CD4-positive, alpha-beta T cell treated with Interleukin-15 for 1 hour (primary cell): ENCODE measurements at regions not wholly inside any gene's neighbourhood (a gene's known extent, or its start where the extent isn't known, plus 50 kb on each side); places are given as distances from the start of the nearest gene placed in this dataset.

Experiments used
- DNase-seq: peaks from one replicate; pipeline ENCODE4 v3.0.0-alpha.2; 2020

DNA sequence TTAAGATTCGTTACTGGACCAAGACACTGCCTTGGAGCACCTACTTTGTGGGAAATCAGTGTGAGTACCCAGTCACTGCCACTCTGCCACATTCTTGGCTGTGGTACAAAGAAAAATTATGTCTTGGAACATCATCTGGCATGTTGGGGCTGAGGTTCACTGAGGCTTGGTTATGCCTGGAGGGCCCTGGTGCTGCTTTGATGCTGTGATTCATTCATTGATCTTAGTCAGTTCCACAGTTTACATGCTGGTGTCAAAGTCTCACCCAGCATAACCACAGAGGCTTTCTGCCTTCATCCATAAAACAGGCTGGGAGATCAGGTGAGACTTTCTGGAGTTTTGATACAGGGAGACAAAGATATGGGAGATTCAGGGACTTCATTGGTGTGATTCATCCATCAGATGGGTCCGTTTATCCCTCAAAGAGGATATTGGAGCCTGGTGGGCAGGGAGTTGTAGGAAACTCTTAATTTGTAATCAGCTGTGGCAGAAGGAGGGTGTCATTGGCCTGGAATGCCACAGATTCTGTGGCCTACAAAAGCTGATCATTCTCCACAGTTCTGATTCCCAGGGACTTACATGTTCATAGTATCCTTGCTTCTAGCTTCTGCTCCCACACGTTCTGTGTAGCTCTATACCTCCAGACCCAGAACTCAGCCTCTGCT lies 322.5 kb downstream of the PMP22 start:
- DNase-seq = no peak

DNA sequence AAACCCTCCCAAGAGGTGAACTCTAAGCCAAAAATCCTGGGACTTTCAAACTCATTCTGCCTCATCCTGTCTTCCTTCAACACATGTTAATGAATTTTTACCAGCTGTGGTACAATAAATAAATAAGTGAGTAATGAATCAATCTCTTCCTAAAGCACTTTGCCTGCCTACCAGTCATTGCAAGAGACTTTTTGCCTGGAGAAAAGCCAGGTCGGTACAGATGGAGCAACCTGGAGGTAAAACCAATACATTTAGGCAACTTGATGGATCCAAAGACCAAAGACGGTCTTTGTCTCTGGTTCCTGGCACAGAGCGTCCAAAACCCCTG lies 324.2 kb downstream of the PMP22 start:
- DNase-seq = no peak

DNA sequence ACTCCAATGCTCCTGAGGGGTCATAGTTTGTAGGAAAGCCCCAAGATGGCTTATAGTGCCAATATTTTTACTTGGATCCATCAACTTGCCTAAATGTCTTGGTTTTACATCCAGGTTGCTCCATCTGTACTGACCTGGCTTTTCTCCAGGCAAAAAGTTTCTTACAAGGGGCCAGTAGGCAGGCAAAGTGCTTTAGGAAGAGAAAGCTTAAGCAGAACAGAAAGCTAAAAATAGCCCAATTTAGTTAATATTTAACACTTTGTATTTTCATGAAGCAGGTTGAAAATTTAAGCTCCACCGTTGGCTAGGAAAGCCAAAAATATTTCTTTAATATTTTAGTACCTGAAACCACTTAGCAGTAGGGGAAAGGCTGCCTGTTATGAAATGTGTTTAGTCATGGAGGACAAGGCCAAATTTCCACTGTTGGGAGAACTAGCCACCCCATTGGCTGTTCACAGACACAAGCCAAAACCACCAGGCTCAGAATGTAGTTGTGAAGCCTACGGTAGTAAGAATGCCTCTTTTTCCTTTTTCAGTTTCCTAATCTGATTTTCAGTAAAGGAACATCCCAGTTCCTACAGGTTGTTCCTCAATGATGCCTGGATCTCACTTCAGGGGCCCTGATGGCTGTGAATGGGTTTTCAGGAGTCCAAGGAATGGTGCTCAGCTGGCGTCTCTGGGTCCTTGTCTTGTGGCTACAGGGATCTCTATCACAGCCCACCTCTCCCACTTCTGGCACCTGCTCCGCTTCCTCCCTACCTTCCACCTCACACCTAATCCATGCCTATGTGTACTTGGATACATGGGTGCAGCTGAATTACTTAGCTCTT lies 324.8 kb downstream of the PMP22 start:
- no peak for DNase-seq

DNA sequence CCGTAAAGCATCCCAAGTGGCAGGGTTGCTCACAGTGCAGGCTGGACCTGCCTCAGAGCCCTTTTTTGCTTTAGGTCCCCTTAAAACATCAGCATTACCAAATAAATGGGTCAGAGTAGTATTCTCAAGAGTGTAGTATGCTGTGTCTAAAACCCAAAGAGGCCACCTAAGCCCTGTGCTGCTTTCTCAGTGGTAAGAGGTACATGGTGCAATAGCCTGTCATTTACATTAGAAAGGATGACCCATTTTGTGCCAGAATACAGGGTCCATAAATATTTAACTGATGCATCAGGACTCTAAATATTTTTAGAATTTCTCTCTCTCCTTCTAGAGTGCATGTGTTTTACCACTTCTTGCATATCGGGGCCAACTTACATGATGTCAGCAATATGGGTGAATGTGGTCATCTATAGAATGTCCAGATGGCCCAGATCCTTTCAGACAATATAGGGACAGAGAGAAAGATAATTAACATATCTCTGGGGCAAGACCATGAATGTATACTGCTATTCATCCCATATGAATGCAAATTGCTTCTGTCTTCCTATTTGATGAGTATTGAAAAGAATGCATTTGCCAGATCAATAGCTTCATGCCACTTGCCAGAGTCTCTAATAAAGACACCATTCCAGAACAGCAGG lies 329.2 kb downstream of the PMP22 start:
- no peak for DNase-seq

DNA sequence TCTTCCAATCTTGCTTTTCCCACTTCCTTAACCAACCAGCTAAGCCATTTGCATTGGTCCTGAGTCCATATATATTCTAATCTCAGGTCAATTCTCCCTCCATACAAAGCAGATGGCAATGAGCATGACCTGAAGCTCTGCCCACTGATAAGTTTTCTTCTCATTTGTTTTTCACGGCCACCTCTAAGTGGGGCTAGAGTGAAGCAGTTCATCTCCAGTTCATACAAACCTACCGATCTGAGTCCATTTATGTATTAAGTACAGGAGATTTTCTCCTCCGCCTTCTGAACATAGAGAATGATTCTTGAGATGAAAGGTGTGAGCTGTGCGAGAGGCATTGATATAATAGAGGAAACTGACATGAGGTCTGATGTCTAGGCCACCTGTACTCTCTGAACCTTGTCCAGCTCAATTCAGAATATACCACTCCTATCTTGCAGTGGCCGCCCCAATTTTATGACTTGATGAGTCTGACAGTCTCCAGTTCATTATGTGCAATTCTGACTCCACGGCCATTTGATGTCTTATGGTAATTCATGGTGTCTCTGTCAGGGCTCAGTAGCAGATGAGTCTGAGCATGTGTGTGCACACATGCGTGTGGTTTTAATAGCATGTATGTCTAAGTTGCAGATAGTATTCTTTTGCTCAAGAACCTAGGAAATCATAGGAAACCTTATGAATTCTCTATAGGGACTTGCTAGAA lies 329.8 kb downstream of the PMP22 start:
- DNase-seq = no peak

DNA sequence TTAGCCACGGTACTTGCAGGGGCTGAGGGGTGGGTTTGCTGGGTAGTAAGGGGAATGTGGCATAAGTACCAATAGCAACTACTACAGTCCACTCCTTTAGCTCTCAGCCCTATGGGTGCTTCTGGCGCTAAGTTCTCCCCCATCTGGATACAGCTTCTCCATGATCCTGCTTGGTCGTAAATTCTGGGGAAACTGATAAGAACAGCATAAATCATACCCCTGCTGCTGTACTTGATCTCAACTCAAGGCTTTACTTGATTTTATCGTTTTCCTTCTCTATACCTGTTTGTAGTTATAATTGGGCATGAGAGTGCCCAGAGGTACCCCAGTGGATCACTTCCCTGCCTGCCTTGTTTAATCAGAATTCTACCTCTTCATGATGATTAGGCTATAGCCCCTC lies 331.4 kb downstream of the PMP22 start:
- no peak for DNase-seq

DNA sequence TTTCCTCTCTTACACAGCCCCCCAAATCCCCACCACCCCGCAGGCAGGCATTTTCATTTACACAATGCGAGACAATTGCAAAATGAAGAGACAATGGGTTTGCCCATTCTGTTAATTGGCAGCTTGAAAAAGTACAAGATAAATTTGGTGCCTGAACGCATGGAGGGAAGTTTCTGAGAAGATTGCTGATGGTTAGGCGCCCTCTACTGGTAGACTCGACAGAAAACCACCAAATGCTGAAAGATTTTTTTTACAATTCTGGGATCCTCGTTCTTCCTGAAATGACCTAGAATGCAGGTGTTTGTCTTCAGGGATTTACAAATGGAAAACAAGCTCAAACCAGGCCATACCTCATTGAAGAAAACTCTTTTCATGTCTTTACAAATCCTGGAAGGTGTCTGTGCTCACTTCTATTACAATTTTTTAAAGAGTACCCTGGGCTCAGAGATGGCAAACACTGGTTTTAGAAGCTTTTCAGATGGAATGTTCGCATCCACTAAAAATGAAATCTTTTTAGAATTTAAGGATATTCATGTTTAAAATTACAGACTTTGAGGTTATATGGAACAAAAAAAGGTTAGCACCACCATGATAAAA lies 338.5 kb downstream of the PMP22 start:
- DNase-seq = peak; percentile 23

DNA sequence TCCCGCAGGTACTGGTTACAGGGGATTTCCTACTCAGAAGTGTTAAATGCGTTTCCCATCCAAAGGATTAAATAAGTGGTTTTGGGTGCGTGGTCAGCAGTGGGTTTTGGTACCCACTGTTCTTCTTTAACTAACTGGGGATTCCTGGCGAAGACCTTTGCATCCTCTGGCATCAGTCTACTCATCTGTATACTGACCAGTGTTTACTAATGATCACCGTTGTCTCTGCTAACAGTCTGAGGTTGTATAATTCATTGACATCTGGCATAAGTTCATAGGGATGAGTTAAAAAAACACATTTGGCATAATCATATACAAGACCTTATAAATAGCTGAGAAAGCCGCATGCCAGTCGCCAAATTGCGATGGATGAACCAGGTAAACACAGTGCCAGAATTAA lies 339.1 kb downstream of the PMP22 start:
- DNase-seq = no peak

DNA sequence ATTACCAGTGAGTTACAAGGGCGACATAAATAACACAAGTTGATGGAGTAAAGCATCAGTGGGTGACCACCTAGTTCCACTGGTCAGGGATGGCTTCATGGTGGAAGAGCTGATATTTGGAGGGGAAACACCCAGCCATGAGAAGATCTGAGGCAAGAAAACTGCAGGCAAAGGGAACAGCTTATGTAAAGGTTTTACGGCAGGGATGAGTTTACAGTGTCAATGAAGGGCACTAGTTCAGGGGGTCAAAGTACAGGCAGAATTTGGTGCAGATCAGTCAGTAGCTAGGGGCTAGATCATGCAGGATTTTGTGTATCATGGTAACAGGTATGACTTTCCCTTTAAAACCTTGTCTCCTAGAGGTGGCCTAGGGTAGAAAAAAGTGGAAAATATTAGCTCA lies 339.6 kb downstream of the PMP22 start:
- no peak for DNase-seq

DNA sequence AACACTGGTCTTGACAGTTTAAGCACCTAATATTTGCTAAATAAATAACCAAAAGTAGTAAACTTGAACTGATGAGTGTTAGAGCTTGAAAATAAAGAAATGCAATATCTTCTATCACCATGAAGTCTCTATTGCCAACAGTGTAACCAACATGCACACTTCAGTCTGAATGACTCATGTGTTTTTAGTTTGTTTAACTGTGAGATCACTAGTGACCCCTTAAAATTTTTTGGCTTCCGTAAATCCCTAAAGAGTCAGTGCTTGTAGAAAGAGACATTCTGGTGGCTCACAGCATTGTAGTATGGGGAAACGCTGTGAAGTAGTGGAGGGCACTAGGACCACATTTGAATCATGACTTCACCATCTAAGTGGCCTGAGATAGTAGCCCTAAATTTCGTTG lies 341.1 kb downstream of the PMP22 start:
- DNase-seq = no peak

DNA sequence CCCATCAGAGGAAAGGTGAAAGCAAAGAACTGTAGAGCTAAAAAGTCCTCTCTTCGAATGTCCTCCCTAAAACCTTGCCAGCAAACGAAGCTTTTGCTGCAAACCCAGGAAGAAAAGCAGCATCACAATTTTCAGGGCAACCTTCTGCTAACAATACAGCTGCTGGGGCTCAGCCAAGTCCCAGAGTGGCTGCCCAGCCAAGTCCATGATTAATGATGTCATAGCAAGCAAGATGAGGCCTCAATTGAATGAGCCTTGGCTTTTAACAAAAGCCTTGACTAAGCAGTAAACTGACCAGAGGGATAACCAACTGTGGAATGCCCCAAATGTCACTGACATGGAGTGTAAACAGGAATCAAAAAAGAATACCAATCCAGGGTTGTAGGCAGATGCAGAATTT lies 342.7 kb downstream of the PMP22 start:
- no peak for DNase-seq

DNA sequence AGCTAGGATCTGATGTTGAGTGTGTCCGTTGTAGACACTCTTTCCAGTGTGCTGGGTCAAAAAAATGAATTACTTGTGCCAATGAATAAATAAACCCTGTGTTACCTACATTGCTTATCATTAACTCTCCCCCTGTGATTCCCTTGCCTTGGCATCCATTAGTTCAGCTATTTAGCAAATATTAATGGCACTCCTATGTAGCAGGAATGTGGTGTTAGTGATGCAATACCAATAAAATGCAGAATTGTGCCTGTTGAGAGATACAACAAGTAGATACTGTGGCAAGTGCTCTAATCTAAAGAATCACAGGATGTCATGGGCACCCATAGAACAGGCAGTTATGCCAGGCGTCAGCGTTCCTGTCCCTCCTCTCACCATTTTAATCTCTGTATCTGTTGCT lies 343.2 kb downstream of the PMP22 start:
- no peak for DNase-seq

DNA sequence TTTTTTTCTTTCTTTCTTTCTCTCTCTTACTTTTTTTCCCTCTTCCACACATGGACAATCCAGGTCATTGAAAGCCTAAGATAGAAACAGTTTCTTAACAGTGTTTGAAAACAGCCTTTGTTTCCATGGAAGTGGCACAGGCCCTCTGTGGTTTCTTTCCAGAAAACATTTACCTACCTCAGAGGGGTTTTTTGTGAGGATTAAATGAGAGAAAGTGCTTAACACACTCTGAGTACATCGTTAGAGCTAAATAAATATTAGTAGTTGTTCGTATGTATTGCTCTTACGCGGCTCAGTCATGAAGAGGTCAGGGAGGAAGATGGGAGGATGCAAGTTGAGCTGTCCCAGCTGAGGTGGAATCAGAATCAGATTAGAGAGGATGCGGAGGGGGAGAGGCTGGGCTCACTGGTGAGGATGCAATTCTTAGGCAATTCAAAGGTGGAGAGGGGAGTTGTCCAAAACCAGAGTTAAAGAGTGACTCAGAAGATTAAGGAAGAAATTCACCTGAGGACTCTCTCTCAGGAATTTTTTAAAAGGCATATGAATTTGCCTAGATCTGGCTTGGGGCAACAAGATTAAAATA lies 345.4 kb downstream of the PMP22 start:
- no peak for DNase-seq

DNA sequence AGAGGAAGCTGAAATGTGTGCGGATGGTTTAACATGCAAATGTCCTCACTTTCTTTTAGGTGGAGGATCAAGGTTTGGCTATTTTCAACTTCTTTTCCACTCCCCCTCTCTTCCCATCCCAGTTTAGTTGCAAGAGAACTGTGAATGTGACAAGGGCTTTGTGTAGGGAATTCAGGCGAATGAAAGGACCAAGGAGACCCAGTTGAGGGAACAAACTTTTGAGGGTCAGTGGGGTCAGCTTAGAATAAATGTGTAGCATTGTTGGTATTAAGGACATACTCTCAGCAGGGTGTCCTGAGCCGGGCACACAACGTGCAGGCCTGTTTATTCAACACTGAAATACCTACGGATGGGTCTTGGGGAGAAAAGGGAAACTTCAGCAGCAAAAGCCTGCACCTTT lies 346.0 kb downstream of the PMP22 start:
- DNase-seq = no peak

DNA sequence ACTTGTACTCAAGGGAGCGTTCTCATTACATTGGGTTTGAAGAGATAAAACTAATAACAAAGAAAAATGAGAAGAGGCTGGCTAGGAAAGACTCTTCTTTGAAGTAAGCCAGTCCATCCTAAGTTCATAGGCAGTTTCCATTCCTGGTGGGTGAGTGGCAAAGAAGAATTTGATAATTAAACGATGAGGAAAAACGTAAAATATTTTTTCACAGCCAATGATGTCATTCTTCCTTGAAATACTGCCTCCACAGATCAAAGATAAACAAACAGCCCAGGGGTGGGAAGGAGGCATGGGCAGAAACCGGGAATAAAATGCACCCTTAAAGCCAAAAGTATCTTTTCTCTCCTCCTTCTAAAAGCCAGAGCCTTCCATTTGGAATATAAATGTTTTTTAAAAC lies 346.6 kb downstream of the PMP22 start:
- no peak for DNase-seq

DNA sequence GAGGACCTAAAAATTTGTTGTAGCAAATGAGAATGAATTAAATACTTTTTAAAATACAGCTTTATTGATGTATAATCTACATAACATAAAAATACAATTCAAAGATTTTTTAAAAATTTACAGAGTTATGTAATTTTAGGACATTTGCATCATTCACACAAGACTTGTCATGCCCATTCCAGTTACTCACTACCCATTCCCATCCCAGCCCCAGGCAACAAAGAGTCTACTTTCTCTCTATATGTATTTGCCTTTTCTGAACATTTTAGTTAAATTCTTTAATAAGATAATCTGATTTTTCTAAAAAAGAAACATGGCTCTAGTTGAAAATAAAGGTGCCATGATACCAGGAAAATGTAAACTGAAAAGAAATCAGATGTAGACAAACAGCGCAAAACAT lies 354.2 kb downstream of the PMP22 start:
- DNase-seq = no peak

DNA sequence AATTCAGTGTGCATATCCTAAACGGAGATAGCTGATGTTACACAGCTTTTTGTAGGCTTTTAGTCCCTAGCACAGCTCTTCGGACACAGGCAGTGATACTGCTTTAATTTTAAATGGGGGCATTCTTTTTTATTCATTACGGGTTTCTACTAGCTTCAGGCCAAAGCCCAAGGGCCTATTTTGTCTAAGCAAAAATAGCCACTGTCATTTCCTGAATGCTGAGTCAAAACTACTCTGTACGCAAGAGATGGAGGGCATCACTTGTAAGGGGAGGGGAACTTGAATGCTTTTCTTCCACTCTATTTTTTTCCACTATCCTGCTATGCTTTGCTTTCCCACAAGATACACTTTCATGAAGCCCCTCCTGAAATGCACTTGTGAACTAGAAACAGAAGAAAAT lies 360.7 kb downstream of the PMP22 start:
- no peak for DNase-seq

DNA sequence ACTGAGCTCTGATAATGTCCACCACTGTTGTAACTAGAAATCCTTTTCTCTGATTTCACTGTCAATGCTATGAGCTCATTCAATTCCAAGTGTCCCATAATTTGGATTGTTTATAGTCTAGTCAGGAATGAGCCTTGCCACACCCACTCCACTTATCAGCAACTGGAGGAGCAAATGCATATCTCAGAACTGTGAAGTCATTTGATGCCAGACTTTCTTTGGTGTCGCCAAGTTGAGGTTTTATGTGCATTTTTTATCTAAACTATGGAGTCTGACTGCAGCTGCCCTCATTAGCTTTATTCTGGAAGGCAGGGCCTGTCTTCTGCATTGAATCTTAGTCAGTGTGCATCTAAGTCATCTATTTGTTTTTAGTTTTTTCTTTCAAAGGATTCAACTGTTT lies 361.3 kb downstream of the PMP22 start:
- no peak for DNase-seq

DNA sequence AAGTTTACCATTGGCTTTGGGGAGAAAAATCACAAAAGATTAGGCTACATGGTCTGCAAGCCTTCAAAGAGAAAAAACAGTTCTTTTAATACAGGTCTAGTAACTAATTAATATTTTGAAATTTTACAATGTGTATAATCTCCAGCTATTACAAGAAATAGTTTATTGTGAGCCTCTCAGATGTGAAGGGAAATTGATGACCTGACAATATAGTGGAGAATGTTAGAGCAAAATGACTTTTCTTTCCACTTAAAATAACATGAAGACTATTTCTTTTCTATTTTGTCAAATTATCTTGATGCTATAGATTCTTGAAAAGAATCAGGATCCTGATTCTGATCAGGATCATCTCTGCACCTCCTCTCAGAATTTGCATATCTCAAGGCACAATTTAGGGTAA lies 362.3 kb downstream of the PMP22 start:
- no peak for DNase-seq

DNA sequence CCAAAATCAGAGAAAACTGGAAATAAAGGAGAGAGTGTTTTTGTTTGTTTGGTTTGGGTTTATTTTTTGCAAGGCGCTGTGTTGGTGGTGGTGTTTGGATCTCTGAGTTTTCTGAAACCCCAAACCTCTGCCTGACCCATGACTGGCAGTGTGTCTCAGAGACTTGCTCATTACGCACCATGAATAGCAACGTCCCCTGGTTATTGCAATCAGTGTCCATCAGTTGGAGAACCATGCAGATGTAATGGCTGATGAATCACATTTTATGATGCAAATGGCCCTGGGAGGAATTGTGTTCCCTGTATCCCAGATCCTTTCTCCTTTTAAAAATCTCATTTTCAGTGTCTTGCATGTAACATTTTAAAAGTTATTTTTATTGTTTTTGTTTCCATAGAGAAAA lies 362.8 kb downstream of the PMP22 start:
- DNase-seq = no peak

DNA sequence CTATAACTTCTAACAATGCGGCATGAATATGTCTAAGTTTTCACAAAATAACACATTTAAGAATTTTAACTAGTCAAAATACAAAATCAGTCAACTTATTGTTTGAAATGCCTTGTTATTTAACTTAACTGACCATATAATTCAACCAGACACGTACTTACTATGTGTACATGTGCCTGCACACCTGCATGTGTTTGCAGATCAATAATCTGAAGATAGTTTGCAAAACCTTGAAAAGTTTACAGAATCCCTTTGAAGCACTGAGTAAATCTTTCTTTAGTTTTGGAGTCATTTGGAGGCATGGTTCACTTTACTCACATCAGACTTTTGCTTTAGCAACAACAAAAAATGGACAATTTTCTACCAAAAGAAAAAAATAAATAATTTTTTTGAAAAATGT lies 363.8 kb downstream of the PMP22 start:
- no peak for DNase-seq

DNA sequence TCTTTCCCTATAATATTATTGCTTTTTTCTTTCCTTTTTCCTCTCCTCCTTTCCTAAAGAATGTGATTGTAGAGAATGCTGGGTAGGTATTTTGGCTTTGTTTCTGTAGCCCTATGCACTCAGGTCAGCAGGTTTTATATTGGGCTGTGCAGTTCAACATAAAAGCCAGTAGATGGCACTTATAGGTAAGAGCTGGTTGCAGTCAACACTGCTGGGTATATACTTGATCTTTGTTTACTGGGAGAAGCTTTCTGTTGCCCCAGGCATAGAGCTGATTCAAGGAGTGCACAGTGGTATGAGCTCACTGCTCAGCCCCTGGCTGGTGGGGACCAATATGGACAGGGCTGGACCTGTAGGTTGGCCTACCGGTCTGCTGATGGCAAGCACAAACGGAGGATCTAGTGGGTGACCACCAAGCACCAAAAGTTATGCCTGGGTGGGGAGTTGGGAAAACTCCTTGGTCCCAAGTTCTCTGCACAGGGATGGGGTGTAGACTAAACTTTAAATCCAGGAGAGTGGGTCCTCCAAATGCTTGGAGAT lies 378.9 kb downstream of the PMP22 start:
- DNase-seq = no peak

DNA sequence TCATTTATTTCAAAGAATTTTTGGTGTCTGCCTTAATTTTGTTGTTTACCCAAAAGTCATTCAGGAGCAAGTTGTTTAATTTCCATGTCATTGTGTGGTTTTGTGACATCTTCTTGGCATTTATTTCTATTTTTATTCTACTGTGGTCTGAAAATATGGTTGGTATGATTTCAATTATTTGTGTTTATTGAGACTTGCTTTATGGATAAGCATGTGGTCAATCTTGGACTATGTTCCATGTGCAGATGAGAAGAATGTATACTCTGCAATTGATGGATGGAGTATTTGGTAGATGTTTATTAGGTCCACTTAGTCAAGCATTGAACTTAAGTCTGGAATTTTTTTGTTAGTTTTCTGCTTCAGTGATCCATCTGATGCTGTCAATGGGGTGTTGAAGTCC lies 383.0 kb downstream of the PMP22 start:
- DNase-seq = no peak
